LNCaP clone FGC (cell line): ENCODE measurements at regions not wholly inside any gene's neighbourhood (a gene's known extent, or its start where the extent isn't known, plus 50 kb on each side); places are given as distances from the start of the nearest gene placed in this dataset.
"Not testable (repeated sequence)": the region's sequence is repeated elsewhere in the genome, so short reads cannot be mapped to it uniquely, and the experiment has no call there.

Experiments
- DNase-seq: peaks from one replicate; pipeline ENCODE4 v3.0.0-alpha.2; 2011; ENCODE audit warnings: low read depth
- H3K4me3 ChIP-seq: 2 replicates; pipeline ENCODE4 v1.5.1; 2011; ENCODE audit warnings: mild to moderate bottlenecking, low read depth, low read length, control low read depth
- CTCF ChIP-seq: IDR thresholded peaks from 2 replicates; pipeline ENCODE4 v1.5.1; 2012; ENCODE audit warnings: mild to moderate bottlenecking; ENCODE audit not compliant: control insufficient read depth, insufficient read depth; ENCODE audit errors: extremely low read depth

- no peak for DNase-seq
Observed at GRCh38 chr1:47491341-47491753, 53.5 kb downstream of the FOXD2 start.

DNA sequence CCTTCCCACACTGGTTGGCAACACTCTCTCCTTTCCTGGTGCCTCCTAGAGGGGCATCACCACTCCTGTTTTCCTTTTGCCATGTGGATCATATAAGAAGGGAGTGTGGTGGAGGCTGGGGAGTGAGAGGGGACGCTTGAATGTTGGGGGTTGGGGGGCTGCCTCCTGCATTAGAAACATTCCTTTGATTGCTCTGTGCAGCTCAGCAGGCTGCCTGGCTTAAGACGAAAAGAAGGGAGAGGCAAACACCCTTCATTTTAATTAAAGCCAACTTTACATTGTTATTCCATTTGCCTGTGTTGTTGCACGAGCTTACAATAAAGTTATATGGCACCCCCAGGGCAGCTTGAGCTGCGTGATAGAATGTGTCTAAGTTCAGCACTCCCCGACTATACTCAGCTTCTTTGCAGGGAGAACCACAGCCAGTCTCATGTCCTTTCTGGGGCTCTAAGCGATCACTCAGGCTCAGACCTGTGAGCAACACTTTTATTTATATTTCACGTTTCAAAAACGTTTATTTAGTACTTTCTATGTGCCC, 57.4 kb downstream of the FOXD2 start:
- H3K4me3 ChIP-seq, result no peak overlapping the region
- no peak for DNase-seq

More at GRCh38 chr1:47491341-47491753, 53.5 kb downstream of the FOXD2 start:
- no peak for TF ChIP-seq CTCF
- H3K4me3 ChIP-seq, result no peak overlapping the region

GRCh38 chr1:47498551-47498950, 60.7 kb downstream of the FOXD2 start:
- no peak for DNase-seq
- no peak overlapping the region for H3K4me3 ChIP-seq
- TF ChIP-seq CTCF, result no peak

More for the DNA sequence above, 57.4 kb downstream of the FOXD2 start:
- no peak for TF ChIP-seq CTCF

DNA sequence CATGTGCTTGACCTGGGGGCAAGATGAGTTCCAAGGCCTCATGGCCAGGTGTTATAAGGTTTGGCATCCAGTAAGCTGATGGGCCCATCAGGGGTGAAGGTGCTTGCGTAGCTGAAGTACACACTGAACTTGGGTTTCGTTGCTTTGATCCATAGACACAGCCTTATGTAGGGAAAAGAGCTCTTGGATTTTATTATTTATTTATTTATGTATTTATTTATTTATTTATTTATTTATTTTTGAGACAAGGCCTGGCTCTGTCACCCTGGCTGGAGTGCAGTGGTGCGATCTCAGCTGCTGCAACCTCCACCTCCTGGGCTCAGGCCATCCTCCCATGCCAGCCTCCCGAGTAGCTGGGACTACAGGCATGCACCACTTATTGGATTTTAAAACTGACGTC, 63.2 kb downstream of the FOXD2 start:
- no peak for TF ChIP-seq CTCF
- no peak for DNase-seq

GRCh38 chr1:47502746-47503370, 65.0 kb downstream of the FOXD2 start:
- no peak for DNase-seq
- no peak for TF ChIP-seq CTCF
- no peak overlapping the region for H3K4me3 ChIP-seq

More for the DNA sequence above, 63.2 kb downstream of the FOXD2 start:
- H3K4me3 ChIP-seq, result no peak overlapping the region

DNA sequence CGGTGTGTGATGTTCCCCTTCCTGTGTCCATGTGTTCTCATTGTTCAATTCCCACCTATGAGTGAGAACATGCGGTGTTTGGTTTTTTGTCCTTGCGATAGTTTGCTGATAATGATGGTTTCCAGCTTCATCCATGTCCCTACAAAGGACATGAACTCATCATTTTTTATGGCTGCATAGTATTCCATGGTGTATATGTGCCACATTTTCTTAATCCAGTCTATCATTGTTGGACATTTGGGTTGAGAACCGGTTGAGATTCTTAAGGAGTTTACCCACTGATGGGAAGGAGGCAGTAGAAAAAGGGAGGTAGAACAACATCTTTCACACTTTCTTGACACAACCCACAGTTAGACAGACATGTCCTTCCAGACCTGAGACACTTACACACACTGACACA, 67.0 kb downstream of the FOXD2 start:
- not testable (repeated sequence) for H3K4me3 ChIP-seq, DNase-seq

- DNase-seq, result no peak
- no peak for TF ChIP-seq CTCF
- H3K4me3 ChIP-seq, result no peak overlapping the region
Observed at GRCh38 chr1:47505267-47505666, 67.4 kb downstream of the FOXD2 start.
